Natural killer cell (primary cell): ENCODE measurements at regions not wholly inside any gene's neighbourhood (a gene's known extent, or its start where the extent isn't known, plus 50 kb on each side); places are given as distances from the start of the nearest gene placed in this dataset.

Experiments
- ATAC-seq, 3 donors: fragments of 150-1000 bp in 2 of 3; fragments of 200-7000 bp in 1 of 3; cut with Tn5 transposase; 1 replicate in 1 of 3; 2 replicates in 2 of 3; pipeline ENCODE4 v1.10.0; 2021; ENCODE audit warnings: mild to moderate bottlenecking in 2 of 3, moderate library complexity in 2 of 3
- DNase-seq, 2 donors: peaks; one replicate each; pipeline versions ENCODE4 v3.0.0 to v3.0.0-alpha.2; 2013 to 2021; ENCODE audit warnings: mixed read lengths in 1 of 2
- H3K27ac ChIP-seq: one replicate; pipeline ENCODE4 v1.5.1; 2013; ENCODE audit warnings: mild to moderate bottlenecking, low read length
- H3K27me3 ChIP-seq: one replicate; pipeline ENCODE4 v1.6.1; 2013; ENCODE audit warnings: low read length; ENCODE audit not compliant: control insufficient read depth, insufficient read depth
- H3K36me3 ChIP-seq: one replicate; pipeline ENCODE4 v1.6.1; 2013; ENCODE audit warnings: low read length; ENCODE audit not compliant: control insufficient read depth, insufficient read depth
- H3K4me1 ChIP-seq: one replicate; pipeline ENCODE4 v1.6.1; 2013; ENCODE audit warnings: low read length; ENCODE audit not compliant: control insufficient read depth, insufficient read depth
- H3K4me3 ChIP-seq: one replicate; pipeline ENCODE4 v1.5.1; 2013; ENCODE audit warnings: low read length
- H3K9me3 ChIP-seq: one replicate; pipeline ENCODE4 v1.6.1; 2013; ENCODE audit warnings: low read length; ENCODE audit not compliant: control insufficient read depth, insufficient read depth
- H3K27ac Mint-ChIP-seq, 2 donors: one replicate each; pipeline ENCODE4 v1.8.0; 2022; ENCODE audit warnings: mild to moderate bottlenecking in 2 of 2, mixed read lengths in 2 of 2, moderate library complexity in 1 of 2
- H3K27me3 Mint-ChIP-seq, 2 donors: one replicate each; pipeline ENCODE4 v1.8.0; 2022; ENCODE audit warnings: low read depth in 2 of 2, mixed read lengths in 2 of 2
- H3K36me3 Mint-ChIP-seq: one replicate; pipeline ENCODE4 v1.8.0; 2022; ENCODE audit warnings: mixed read lengths
- H3K4me1 Mint-ChIP-seq, 2 donors: one replicate each; pipeline ENCODE4 v1.8.0; 2022; ENCODE audit warnings: mixed read lengths in 2 of 2
- H3K4me3 Mint-ChIP-seq: one replicate; pipeline ENCODE4 v1.8.0; 2022; ENCODE audit warnings: mild to moderate bottlenecking, moderate library complexity, mixed read lengths
- H3K9me3 Mint-ChIP-seq, 2 donors: one replicate each; pipeline ENCODE4 v1.8.0; 2022; ENCODE audit warnings: mixed read lengths in 2 of 2
- WGBS: methylation state at CpG from one replicate; pipeline ENCODE4 v1.1.7; 2013; ENCODE audit warnings: missing lambda C conversion rate; ENCODE audit not compliant: insufficient coverage; 5-methylcytosine and 5-hydroxymethylcytosine counted together
- intact Hi-C: fragments of 100-400 bp; cut with micrococcal nuclease; formaldehyde crosslinking; loops from one replicate; pipeline ENCODE4 v1.14.2; 2022
- TF ChIP-seq, protein P1 (sequence below): fragments of 200-600 bp; IDR thresholded peaks from one replicate; pipeline ENCODE4 v1.8.0; 2022; ENCODE audit warnings: antibody characterized with exemption

DNA sequence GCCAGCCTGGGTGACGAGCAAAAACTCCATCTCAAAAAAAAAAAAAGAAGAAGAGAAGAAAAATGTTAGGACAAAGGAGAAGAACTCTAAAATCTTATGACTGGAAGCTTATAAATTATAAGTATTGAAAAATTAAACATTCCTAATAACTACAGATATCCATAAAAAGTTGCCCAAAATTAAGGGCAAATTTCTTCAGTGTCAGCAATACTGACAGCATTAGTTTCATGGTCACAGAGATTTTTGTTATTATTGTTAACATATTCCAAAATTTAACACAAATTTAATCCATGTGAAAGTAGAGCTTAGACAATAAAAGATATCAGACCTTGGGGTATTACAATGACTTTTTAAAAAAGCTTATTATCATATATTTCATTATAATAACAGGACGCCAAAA is 74.1 kb downstream of the NR2F2 start:
- H3K4me3 ChIP-seq, result no peak overlapping the region
- DNase-seq (no peak), ATAC-seq (no peak)
- H3K4me1 ChIP-seq, result no peaks in the 10 kb centered on the region
- H3K36me3 ChIP-seq, result no peaks in the 10 kb centered on the region
- WGBS, result no CpG with 5 or more reads among the region's 2 CpGs
- no peaks in the 10 kb centered on the region for H3K9me3 ChIP-seq
- no peak overlapping the region for H3K4me3 Mint-ChIP-seq
- H3K27ac Mint-ChIP-seq, result no peak overlapping the region
- TF ChIP-seq, protein P1, sequence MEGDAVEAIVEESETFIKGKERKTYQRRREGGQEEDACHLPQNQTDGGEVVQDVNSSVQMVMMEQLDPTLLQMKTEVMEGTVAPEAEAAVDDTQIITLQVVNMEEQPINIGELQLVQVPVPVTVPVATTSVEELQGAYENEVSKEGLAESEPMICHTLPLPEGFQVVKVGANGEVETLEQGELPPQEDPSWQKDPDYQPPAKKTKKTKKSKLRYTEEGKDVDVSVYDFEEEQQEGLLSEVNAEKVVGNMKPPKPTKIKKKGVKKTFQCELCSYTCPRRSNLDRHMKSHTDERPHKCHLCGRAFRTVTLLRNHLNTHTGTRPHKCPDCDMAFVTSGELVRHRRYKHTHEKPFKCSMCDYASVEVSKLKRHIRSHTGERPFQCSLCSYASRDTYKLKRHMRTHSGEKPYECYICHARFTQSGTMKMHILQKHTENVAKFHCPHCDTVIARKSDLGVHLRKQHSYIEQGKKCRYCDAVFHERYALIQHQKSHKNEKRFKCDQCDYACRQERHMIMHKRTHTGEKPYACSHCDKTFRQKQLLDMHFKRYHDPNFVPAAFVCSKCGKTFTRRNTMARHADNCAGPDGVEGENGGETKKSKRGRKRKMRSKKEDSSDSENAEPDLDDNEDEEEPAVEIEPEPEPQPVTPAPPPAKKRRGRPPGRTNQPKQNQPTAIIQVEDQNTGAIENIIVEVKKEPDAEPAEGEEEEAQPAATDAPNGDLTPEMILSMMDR, result no peak
- intact Hi-C loops, result no loop called here
- H3K4me1 Mint-ChIP-seq, result peaks cover 0 to 5% of the 10 kb centered on the region in 2 donors
- H3K27me3 Mint-ChIP-seq, result peaks cover 41 to 54% of the 10 kb centered on the region in 2 donors
- no peak overlapping the region for H3K27ac ChIP-seq
- no peaks in the 10 kb centered on the region for H3K9me3 Mint-ChIP-seq
- peaks cover 13% of the 10 kb centered on the region for H3K27me3 ChIP-seq
- H3K36me3 Mint-ChIP-seq, result no peaks in the 10 kb centered on the region

DNA sequence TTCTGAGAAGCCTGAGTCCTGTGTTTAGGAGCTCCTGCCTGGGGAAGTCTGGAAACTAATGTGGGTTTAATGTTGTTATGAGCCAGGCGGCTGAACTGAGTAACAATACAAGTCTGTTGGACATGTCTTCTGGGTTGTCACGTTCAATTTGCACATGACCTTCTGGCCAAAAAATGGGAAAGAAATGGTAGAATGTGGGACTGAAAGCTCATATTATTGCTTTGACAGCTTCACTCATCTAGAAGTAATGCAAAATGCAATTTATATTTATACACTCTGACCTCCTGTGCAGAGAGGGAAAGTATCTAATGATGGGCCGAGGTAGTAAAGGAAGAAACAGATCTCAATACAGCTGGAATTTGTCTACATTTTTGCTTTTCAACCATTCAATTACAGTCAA is 75.8 kb downstream of the NR2F2 start:
- H3K4me3 Mint-ChIP-seq, result no peak overlapping the region
- intact Hi-C loops, result no loop called here
- no peak overlapping the region for H3K4me3 ChIP-seq
- 95% methylated on average over 2 of the region's 3 CpGs for WGBS
- H3K9me3 ChIP-seq, result no peaks in the 10 kb centered on the region
- H3K36me3 ChIP-seq, result no peaks in the 10 kb centered on the region
- H3K4me1 ChIP-seq, result no peaks in the 10 kb centered on the region
- ATAC-seq (no peak), DNase-seq (no peak)
- H3K27me3 ChIP-seq, result peaks cover 22% of the 10 kb centered on the region
- no peaks in the 10 kb centered on the region for H3K36me3 Mint-ChIP-seq
- peaks cover 50 to 64% of the 10 kb centered on the region in 2 donors for H3K27me3 Mint-ChIP-seq
- no peaks in the 10 kb centered on the region for H3K9me3 Mint-ChIP-seq
- TF ChIP-seq, protein P1, result no peak
- H3K27ac ChIP-seq, result no peak overlapping the region
- peaks cover 4 to 5% of the 10 kb centered on the region in 2 donors for H3K4me1 Mint-ChIP-seq
- H3K27ac Mint-ChIP-seq, result no peak overlapping the region

DNA sequence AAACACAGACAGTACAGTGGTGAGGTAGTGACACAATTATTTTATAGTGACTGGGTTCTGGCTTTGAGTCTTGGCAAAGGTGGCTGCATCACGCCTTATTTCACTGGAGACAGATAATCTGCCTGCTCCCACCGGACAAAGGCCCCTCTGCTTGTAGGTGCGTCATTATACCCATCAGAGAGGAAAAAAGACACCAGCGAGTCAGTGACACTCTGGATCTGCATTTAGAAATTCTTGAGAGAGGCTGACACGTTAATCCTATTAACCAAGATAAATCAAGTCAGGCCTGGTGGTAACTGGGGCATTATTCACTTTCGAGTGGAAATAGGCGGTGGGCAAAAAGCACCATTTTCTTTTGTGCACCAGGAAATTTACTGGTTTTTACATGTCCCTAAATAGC is 76.2 kb downstream of the NR2F2 start:
- TF ChIP-seq, protein P1, result no peak
- DNase-seq (no peak), ATAC-seq (no peak)
- no peak overlapping the region for H3K4me3 ChIP-seq
- peaks cover 54 to 68% of the 10 kb centered on the region in 2 donors for H3K27me3 Mint-ChIP-seq
- no peak overlapping the region for H3K4me3 Mint-ChIP-seq
- no peaks in the 10 kb centered on the region for H3K9me3 Mint-ChIP-seq
- intact Hi-C loops, result no loop called here
- H3K27ac ChIP-seq, result no peak overlapping the region
- 63% methylated on average over 7 of the region's 7 CpGs for WGBS
- H3K27me3 ChIP-seq, result peaks cover 22% of the 10 kb centered on the region
- H3K9me3 ChIP-seq, result no peaks in the 10 kb centered on the region
- H3K36me3 Mint-ChIP-seq, result no peaks in the 10 kb centered on the region
- no peak overlapping the region for H3K27ac Mint-ChIP-seq
- peaks cover 4 to 5% of the 10 kb centered on the region in 2 donors for H3K4me1 Mint-ChIP-seq
- no peaks in the 10 kb centered on the region for H3K4me1 ChIP-seq
- no peaks in the 10 kb centered on the region for H3K36me3 ChIP-seq

DNA sequence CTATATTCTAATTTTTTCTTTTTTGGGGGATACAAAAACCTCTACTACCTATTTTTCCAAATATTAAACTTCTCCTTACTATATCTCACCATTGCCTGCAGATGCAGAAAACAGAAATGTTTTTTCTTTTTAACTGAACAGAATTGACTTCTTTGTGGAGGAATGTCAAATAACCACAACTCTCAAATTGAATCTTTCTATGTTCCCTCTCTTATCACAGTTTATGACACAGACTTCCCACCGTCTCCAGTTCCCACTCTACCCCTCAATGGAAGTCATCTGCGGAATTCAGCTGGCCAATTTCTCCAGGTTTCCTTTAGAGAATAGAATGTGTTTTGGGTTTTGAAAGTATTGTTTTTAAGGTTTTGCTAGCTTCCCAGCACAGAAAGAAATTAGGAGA is 77.0 kb downstream of the NR2F2 start:
- Mint-ChIP-seq H3K27ac (no peak overlapping the region), H3K27me3 (peaks cover 58 to 76% of the 10 kb centered on the region in 2 donors), H3K4me3 (no peak overlapping the region), H3K9me3 (no peaks in the 10 kb centered on the region), H3K36me3 (no peaks in the 10 kb centered on the region), H3K4me1 (peaks cover 4 to 5% of the 10 kb centered on the region in 2 donors)
- TF ChIP-seq, protein P1, result no peak
- Histone ChIP-seq H3K27ac (no peak overlapping the region), H3K9me3 (no peaks in the 10 kb centered on the region), H3K27me3 (peaks cover 29% of the 10 kb centered on the region), H3K36me3 (no peaks in the 10 kb centered on the region), H3K4me3 (no peak overlapping the region), H3K4me1 (no peaks in the 10 kb centered on the region)
- DNase-seq (no peak), ATAC-seq (no peak)
- 63% methylated on average over 1 of the region's 2 CpGs for WGBS
- intact Hi-C loops, result no loop called here
